A673 (cell line): ENCODE measurements at regions not wholly inside any gene's neighbourhood (a gene's known extent, or its start where the extent isn't known, plus 50 kb on each side); places are given as distances from the start of the nearest gene placed in this dataset.

ENCODE experiments used
- BruUV-seq: library from RNA; stranded (reverse); fragments of 400-500 nt; replicated peaks from 2 replicates; lab custom pipeline; 2021; lab: Mats Ljungman, UMichigan
- CTCF ChIA-PET: fragments of 300-600 bp; sonication (Branson Sonifier 250); formaldehyde crosslinking; loops from one replicate; lab custom pipeline; 2022; ENCODE audit warnings: antibody characterized with exemption; lab: Charles Lee
- POLR2A ChIA-PET: fragments of 300-600 bp; sonication (Branson Sonifier 250); formaldehyde crosslinking; loops from one replicate; lab custom pipeline; 2022; ENCODE audit warnings: antibody characterized with exemption; ENCODE audit not compliant: low non-redundant PET; lab: Charles Lee
- DNase-seq: peaks from one replicate; pipeline ENCODE4 v3.0.0-alpha.2; 2015; ENCODE audit warnings: low spot score
- H3K27ac ChIP-seq: fragments of 200-600 bp; sonication (generic); 2 replicates; pipeline ENCODE4 v1.5.1; 2016; ENCODE audit warnings: mixed run types, low read depth, mild to moderate bottlenecking, mixed read lengths, antibody characterized with exemption, low read length; ENCODE audit not compliant: poor library complexity, severe bottlenecking
- H3K27me3 ChIP-seq: fragments of 200-600 bp; sonication (generic); replicated peaks from 2 replicates; pipeline ENCODE4 v1.6.1; 2017; ENCODE audit warnings: mixed run types, low read depth, mild to moderate bottlenecking, mixed read lengths, antibody characterized with exemption, low read length; ENCODE audit not compliant: insufficient read depth, poor library complexity
- H3K36me3 ChIP-seq: fragments of 200-600 bp; sonication (generic); 2 replicates; pipeline ENCODE4 v1.6.1; 2016; ENCODE audit warnings: mixed run types, mild to moderate bottlenecking, mixed read lengths, antibody characterized with exemption, low read length; ENCODE audit not compliant: insufficient read depth, poor library complexity, severe bottlenecking
- H3K4me1 ChIP-seq: fragments of 200-600 bp; sonication (generic); 2 replicates; pipeline ENCODE4 v1.6.1; 2017; ENCODE audit warnings: mixed run types, mild to moderate bottlenecking, mixed read lengths, antibody characterized with exemption, low read length; ENCODE audit not compliant: insufficient read depth, poor library complexity, severe bottlenecking
- H3K4me3 ChIP-seq: fragments of 200-600 bp; sonication (generic); 2 replicates; pipeline ENCODE4 v1.5.1; 2016; ENCODE audit warnings: low read depth, mixed run types, mild to moderate bottlenecking, mixed read lengths, low read length; ENCODE audit not compliant: poor library complexity, severe bottlenecking
- H3K9me3 ChIP-seq: fragments of 200-600 bp; sonication (generic); 2 replicates; pipeline ENCODE4 v1.6.1; 2016; ENCODE audit warnings: mixed run types, low read depth, mild to moderate bottlenecking, mixed read lengths, antibody characterized with exemption, low read length; ENCODE audit not compliant: poor library complexity, severe bottlenecking
- CTCF ChIP-seq: fragments of 300-800, 200-600 bp; sonication (generic); conservative IDR thresholded peaks from 2 replicates; pipeline ENCODE4 v1.5.1; 2017; ENCODE audit warnings: low read depth, mild to moderate bottlenecking, antibody characterized with exemption, low read length, moderate library complexity, mixed read lengths
- EZH2 ChIP-seq: fragments of 200-600 bp; sonication (generic); IDR thresholded peaks from 2 replicates; pipeline ENCODE4 v1.6.1; 2017; ENCODE audit warnings: borderline replicate concordance, low read depth, mild to moderate bottlenecking, mixed read lengths, antibody characterized with exemption, low read length; ENCODE audit not compliant: poor library complexity, severe bottlenecking
- intact Hi-C: fragments of 100-400 bp; cut with micrococcal nuclease; formaldehyde crosslinking; loops from one replicate; pipeline ENCODE4 v1.10.0; 2022; ENCODE audit not compliant: unreplicated experiment

- H3K27me3 ChIP-seq = peaks cover 5% of the 10 kb centered on the region
- H3K27ac ChIP-seq = no peak overlapping the region
- ChIA-PET POLR2A (no interaction called here), CTCF (no interaction called here)
- no peaks in the 10 kb centered on the region for H3K36me3 ChIP-seq
- no peak for DNase-seq
- intact Hi-C loops = no loop called here
- TF ChIP-seq EZH2 (no peak), CTCF (no peak)
- no peak overlapping the region for H3K4me3 ChIP-seq
- peaks cover 11% of the 10 kb centered on the region for H3K9me3 ChIP-seq
- H3K4me1 ChIP-seq = no peaks in the 10 kb centered on the region
- no TSS peak for BruUV-seq
These were observed 60.5 kb upstream of the SHISAL1 start for GRCh38 chr22:44373234-44373633.

- POLR2A ChIA-PET = interaction anchor here (0.7 kb wide), 1 partner anchor 870 kb away, joined by 19 read pairs; no protein-coding TSS in a partner anchor
These were observed 59.9 kb upstream of the SHISAL1 start for GRCh38 chr22:44372611-44373010.

GRCh38 chr22:44371741-44372525 lies 59.2 kb upstream of the SHISAL1 start:
- Histone ChIP-seq H3K27me3 (peaks cover 5% of the 10 kb centered on the region), H3K27ac (no peak overlapping the region), H3K9me3 (peaks cover 11% of the 10 kb centered on the region), H3K36me3 (no peaks in the 10 kb centered on the region), H3K4me3 (no peak overlapping the region), H3K4me1 (no peaks in the 10 kb centered on the region)
- intact Hi-C loops = no loop called here
- BruUV-seq = no TSS peak
- CTCF ChIA-PET = no interaction called here
- no peak for DNase-seq
- POLR2A ChIA-PET = interaction anchor here (0.7 kb wide), 1 partner anchor 869 kb away, joined by 19 read pairs; no protein-coding TSS in a partner anchor
- TF ChIP-seq EZH2 (no peak), CTCF (no peak)

More at GRCh38 chr22:44372611-44373010, 59.9 kb upstream of the SHISAL1 start:
- TF ChIP-seq CTCF (no peak), EZH2 (no peak)
- intact Hi-C loops = no loop called here
- Histone ChIP-seq H3K36me3 (no peaks in the 10 kb centered on the region), H3K9me3 (peaks cover 11% of the 10 kb centered on the region), H3K27me3 (peaks cover 5% of the 10 kb centered on the region), H3K27ac (no peak overlapping the region), H3K4me1 (no peaks in the 10 kb centered on the region), H3K4me3 (no peak overlapping the region)
- no peak for DNase-seq
- CTCF ChIA-PET = no interaction called here
- no TSS peak for BruUV-seq
